HEK293 (cell line): ENCODE measurements at regions not wholly inside any gene's neighbourhood (a gene's known extent, or its start where the extent isn't known, plus 50 kb on each side); places are given as distances from the start of the nearest gene placed in this dataset.

Experiments
- YY1 ChIP-seq: fragments of 450-650 bp; formaldehyde crosslinking; IDR thresholded peaks from 2 replicates; pipeline ENCODE4 v1.5.1; 2018; ENCODE audit warnings: missing biosample characterization, missing genetic modification characterization
- ZNF114 ChIP-seq: fragments of 450-650 bp; formaldehyde crosslinking; IDR thresholded peaks from 2 replicates; pipeline ENCODE4 v1.5.0; 2017; ENCODE audit warnings: missing biosample characterization, missing genetic modification characterization
- ZNF146 ChIP-seq: fragments of 450-650 bp; formaldehyde crosslinking; IDR thresholded peaks from 2 replicates; pipeline ENCODE4 v1.5.1; 2016; ENCODE audit warnings: missing biosample characterization, missing genetic modification characterization
- TF ChIP-seq, protein P1 (sequence below): fragments of 450-650 bp; formaldehyde crosslinking; IDR thresholded peaks from 2 replicates; pipeline ENCODE4 v1.5.1; 2016; ENCODE audit warnings: missing biosample characterization, missing genetic modification characterization

DNA sequence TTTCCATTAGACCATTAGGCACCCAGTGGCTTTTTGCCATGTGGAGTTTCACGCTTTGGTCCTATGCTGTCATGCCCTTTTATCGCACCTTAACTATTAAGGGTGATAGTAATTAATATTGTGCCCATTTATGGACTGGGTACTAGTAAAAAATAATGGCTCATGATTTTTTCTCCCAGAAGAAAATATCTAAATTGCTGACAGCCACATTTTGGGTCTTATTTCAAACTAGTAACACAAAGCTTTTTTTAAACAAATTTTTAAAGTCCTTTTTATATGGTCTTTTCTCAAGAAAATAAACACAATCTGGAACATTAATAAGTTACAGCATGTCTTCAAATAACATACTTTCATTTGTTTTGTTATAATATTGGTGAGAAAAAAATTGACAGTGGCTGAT, 179.7 kb downstream of the ANKRD7 start:
- TF ChIP-seq ZNF146 (tag by site-specific recombination) (no peak), ZNF114 (tag by site-specific recombination) (no peak), YY1 (tag by site-specific recombination) (no peak)
- TF ChIP-seq, protein P1, sequence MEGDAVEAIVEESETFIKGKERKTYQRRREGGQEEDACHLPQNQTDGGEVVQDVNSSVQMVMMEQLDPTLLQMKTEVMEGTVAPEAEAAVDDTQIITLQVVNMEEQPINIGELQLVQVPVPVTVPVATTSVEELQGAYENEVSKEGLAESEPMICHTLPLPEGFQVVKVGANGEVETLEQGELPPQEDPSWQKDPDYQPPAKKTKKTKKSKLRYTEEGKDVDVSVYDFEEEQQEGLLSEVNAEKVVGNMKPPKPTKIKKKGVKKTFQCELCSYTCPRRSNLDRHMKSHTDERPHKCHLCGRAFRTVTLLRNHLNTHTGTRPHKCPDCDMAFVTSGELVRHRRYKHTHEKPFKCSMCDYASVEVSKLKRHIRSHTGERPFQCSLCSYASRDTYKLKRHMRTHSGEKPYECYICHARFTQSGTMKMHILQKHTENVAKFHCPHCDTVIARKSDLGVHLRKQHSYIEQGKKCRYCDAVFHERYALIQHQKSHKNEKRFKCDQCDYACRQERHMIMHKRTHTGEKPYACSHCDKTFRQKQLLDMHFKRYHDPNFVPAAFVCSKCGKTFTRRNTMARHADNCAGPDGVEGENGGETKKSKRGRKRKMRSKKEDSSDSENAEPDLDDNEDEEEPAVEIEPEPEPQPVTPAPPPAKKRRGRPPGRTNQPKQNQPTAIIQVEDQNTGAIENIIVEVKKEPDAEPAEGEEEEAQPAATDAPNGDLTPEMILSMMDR (tag by site-specific recombination) = no peak
